COLO829 (cell line): ENCODE measurements at regions not wholly inside any gene's neighbourhood (a gene's known extent, or its start where the extent isn't known, plus 50 kb on each side); places are given as distances from the start of the nearest gene placed in this dataset.
A peak's percentile ranks its signal among the peaks of the same experiment; 100 is the strongest.
"Not testable (repeated sequence)": the region's sequence is repeated elsewhere in the genome, so short reads cannot be mapped to it uniquely, and the experiment has no call there.

Experiments
- DNase-seq: peaks from one replicate; pipeline ENCODE4 v3.0.0; 2012; ENCODE audit warnings: low spot score

DNA sequence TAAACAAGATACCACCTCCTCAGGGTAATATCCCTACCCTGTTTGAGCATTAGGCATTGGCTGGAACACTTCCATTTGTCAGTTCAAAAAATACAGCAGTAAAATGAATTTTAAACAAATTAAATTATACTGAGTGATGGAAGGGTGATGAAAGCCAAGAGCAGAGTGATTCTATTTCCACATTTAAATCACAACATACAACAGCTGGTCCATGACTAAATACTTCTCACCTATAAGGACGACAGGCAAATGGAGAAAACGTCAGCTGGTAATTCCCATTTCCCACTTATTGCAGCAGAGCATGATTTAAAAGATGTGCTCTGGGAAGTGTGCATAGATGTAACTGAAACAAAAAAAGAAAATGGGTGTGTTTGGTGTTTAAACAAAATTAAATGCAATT, 543.6 kb upstream of the DAB2 start:
- DNase-seq = no peak

DNA sequence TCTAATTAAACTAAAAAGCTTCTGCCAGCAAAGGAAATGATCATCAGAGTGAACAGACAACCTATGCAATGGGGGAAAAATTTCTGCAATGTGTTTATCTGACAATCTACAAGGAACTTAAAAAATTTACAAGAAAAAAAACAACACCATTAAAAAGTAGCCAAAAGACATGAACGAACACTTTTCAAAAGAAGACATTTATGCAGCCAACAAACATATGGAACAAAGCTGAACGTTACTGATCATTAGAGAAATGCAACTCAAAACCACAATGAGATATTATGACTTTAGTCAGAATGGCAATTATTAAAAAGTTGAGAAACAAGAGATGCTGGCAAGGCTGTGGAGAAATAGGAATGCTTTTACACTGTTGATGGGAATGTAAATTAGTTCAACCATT, 530.4 kb upstream of the DAB2 start:
- no peak for DNase-seq

DNA sequence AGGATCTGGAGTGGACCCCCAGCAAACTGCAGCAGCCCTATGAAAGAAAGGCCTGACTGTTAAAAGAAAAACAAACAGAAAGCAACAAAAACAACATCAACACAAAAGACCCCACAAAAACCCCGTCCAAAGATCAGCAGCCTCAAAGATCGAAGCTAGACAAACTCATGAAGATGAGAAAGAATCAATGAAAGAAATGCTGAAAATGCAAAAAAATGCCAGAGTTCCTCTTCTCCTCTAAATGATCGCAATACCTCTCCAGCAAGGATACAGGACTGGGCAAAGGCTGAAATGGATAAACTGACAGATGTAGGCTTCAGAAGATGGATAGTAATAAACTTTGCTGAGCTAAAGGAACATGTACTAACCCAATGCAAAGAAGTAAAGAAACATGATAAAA, 526.3 kb upstream of the DAB2 start:
- no peak for DNase-seq

DNA sequence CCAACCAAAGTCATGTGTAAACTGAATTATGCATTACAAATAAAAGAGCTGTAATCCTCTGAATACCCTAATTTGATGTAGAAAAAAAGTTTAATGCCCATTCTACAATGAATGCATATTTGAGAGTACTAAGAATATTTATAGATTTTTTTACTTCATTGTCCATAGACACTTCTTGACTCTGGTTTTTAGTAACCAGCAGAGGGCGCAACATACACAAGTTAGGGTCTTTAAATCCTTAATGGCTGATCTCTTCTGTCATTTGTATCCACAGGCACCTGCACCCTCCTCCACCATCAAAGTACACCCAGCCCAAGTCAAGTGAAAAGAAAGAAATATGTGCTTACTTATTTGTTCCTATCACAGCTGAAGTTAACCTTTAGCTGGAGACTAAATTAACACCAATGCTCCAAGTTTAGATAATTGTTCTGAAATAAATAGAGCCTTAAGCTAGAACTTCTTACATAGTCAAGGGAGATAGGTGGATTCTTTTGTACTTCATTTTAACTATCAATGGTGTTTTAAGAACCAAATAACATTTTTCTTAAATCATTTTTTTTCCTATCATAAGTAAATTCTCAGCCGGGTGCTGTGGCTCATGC, 524.2 kb upstream of the DAB2 start:
- DNase-seq = peak; percentile 24

DNA sequence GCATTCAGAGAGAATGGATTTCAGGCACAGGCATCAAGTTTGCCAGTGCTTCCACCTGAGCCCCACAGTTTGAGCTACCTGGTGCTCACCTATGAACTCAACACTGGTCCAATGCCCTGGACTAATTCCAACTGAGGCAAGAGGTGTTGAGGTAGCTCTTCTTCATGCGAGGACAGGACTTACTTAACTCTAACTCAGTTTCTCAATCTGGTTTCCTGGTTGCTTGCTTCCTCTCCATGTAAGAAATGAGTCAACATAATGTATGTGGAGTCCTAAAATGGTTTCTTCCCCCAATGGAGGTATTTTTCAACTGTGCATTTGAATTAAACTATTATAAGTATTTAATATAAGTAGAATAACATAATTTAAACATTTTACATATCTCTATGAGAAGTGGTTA, 523.6 kb upstream of the DAB2 start:
- DNase-seq = no peak

DNA sequence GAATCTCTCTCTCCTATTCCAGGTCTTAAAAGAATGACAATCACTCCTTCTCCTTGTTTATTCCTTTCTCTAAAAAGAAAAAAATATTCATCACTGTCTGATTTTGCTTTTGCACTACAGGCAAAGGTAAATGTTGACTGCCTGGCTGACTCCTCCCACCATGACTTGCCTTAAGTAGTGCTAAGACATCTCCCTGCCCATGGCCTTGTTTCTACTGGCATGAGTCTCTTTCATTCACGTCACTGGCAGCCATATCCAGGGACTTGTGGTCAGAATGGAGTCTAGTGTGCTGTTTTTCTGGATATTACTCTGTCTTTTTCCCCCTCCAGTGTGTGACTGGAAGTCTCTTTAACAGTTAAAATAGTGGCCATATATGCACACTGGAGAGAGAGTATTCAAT, 522.9 kb upstream of the DAB2 start:
- no peak for DNase-seq

DNA sequence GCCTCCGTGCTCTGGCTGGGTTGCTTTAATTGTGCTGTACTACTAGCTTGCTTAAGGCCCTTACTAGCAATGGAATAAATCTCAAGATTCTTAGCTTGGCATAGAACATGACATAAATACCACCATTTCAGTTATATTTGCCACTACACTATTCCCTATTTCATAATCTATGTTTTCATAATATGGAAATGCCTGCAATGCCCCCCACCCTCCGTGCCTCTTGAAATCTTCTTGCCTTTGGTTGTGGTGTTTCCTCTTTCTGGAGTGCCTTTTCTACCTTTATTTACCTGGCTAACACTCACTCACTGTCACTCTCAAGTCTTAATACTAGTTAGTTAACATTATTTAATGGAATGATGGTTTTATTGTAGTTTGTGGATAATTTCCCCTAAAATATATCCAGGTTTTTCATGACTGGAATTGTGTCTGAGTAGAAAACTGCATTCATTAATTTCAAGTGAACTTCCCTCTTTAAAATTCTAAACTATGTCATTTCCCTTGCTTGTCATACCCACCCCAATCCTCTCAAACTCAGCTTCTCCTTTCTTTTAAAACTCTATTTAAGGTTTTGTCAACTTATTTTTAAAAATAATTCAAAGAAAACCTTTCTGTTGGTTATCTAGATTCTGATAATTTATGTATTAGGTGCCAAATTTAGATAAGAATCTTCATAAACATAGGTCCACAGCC, 521.7 kb upstream of the DAB2 start:
- no peak for DNase-seq

DNA sequence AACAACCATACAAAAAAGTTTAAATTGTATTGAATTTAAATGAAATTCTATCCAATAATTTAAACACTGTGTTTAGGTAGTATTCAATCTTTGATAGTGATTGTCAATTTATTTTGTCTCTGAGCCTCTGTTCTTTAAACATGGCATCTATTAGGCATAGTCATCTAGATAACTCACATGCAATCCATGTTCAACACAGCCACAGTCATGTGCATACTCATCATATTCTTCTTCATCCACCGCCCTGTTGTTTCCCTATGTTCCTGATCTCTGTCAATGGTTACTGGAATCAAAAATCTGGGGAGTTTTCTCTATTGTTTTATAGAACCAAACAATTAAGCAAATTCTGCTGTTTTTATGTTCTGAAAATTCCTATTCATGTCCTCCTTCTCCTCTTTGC, 521.1 kb upstream of the DAB2 start:
- DNase-seq = no peak

DNA sequence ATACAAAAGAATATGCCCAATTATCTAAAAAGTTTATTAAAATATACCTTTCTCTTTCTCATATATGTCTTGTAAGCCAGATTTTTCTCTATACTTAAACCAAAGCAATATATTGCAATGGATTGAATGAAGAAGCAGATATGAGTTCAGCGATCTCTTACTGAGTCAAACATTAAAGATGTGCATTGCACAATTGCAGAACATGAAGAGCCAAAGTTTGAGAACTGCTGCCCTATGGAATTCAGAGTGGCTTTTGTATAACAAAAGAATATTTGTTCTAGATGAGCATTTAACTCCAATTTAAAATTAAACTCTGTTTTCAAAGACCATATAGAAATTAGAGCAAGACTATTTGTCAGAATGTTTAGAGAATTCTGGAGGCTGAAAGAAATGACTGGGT, 519.0 kb upstream of the DAB2 start:
- DNase-seq = no peak

DNA sequence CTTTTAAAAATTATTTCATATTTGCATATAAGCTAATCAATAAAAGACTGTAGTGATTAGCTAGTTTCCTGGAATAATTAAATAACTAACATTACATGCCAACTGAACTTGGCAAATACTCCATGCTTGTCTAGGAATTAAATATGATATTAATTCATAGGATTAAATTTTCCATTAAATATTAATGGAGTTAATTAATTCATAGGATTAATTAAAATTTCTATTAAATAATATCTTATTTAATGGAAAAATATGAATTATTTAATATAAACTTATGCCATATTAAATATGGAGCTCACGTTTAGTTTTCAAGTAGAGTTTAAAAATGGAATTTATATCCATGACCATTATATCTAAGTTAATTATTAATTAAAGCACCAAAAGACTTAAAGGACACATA, 517.8 kb upstream of the DAB2 start:
- DNase-seq = no peak

DNA sequence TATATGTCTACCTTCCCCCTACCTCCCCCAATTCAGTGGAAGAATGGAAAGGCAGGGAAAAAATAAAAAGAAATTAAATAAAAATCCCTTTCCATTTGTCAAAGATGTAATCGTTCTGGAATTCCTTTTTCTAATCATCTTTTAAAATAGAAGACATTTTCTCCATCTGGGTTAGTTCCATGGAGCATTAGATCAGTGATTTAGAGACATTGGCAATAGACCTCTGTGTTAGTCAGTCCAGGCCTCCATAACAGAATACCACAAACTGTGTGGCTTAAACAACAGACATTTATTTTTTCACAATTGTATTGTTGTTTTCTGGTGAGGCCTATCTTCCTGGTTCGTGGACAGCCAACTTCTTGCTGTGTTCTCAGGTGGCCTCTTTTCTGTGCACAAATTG, 516.6 kb upstream of the DAB2 start:
- DNase-seq = no peak

DNA sequence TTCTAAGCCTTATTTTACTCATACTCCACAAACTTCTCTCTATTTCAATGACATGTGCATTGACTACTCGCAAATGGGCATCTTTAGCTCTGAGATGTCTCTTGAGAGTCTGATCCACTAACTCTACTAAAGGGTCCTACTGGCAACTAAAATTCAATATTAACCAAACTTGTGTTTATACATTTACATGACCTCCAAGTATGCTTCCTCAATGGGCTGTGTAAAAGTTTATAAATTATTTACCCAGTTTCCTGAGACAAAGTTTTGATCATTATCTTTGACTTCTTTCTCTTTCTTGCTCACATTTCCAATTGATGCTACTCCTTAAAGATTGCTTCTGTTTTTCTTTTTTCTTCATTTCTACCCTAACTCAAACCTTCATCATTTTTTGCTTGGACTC, 510.1 kb upstream of the DAB2 start:
- no peak for DNase-seq

DNA sequence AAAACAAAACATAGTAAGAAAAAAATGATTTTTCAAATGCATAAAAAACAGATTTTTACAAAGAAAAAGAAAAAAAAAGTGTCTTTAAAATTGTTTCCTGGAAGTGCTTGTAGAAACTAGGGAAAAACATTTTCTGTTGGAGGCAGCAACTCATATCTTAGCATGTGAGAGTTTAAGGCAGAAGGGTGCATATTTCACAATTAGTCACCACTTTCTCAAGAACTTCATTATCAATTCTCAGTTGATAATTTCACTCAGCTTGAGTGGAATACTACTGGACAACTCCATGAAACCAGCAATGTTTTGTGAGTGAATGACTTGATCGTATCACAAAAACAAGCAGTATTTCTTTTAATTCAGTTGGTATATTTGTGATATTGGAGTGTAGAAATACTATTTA, 508.3 kb upstream of the DAB2 start:
- DNase-seq = no peak

DNA sequence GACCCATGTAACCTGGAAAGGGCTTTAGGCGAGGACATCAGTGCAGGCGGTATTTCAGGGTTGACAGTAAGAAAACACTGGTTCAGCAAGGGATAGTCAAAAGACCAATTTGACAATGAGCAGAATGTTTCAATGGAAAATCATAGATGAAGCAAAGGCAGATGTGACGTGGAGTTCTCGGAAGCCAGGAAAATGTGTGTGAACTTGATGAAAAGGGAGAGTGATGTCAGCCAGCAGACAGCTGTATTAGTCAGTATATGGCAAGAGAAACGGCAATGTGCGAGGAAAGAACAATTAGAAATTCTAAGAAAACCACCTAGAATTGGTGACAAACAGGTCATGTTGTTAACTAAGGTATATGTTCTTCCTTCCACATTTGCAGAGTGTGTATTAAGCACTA, 503.9 kb upstream of the DAB2 start:
- DNase-seq = no peak

DNA sequence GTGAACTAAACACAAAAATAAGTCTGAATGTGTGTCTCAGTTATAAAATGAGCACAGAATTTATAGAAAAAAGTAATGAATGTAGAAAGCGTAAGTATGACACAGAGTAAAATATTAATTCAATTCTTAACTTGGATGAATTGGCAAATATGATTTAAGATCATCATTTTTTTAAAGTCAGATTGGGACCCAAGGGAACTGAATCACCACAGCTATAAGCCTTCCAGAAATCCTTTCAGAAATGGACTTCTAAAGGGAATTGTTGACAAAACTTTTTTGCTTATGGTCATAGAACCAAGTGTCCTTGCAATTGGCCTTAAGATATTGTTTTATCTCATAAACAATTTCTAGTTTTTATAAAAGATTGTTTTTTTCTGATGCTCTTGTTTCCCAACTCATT, 495.1 kb upstream of the DAB2 start:
- no peak for DNase-seq

DNA sequence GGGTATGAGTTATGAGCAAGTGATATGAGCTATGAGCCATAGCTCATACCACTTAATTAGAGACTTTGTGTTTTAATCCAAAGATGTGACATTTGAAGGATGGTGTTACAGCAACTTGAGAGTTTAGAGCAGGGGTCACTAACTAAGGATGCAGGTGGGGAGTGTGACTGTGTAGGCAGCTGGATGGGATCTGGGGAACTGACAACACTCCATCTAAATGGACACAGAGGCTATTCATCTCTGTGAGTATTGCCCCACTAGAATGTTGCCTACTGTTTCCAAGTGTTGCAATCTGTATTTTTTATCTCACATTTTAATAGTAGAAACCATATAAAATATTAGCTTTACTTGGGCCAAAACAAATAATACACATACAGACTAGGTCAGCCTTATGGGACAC, 488.1 kb upstream of the DAB2 start:
- DNase-seq = no peak

DNA sequence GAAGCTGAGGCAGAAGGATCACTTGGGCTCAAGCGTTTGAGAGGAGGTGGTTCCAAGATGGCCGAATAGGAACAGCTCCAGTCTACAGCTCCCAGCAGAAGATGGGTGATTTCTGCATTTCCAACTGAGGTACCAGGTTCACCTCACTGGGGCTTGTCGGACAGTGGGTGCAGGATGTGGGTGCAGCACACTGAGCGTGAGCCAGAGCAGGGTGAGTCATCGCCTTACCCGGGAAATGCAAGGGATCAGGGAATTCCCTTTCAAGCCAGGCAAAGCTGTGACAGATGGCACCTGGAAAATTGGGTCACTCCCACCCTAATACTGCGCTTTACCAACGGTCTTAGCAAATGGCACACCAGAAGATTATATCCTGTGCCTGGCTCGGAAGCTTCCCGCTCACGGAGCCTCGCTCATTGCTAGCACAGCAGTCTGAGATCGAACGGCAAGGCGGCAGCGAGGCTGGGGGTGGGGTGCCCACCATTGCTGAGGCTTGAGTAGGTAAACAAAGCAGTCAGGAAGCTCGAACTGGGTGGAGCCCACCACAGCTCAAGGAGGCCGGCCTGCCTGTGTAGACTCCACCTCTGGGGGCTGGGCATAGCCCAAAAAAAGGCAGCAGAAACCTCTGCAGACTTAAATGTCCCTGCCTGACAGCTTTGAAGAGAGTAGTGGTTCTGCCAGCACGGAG, 482.6 kb upstream of the DAB2 start:
- DNase-seq = not testable (repeated sequence)

DNA sequence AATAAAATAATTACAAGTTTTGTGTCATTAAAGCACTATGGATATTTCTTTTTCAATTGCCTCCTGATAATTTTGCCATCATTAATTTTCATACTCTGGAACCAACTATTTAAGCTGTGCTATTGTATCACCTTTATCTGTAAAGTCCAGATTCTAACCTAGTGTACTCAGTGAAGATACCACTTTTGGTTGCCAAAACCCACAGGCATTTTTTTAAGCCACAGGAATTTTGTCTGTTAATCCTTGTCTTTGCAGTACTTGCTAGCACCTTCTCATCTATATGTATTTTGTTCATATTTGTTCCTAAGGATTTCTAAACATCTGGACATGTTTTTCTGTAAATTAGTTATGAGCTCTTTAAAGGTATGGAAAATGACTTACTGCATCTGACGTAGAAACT, 481.4 kb upstream of the DAB2 start:
- no peak for DNase-seq

DNA sequence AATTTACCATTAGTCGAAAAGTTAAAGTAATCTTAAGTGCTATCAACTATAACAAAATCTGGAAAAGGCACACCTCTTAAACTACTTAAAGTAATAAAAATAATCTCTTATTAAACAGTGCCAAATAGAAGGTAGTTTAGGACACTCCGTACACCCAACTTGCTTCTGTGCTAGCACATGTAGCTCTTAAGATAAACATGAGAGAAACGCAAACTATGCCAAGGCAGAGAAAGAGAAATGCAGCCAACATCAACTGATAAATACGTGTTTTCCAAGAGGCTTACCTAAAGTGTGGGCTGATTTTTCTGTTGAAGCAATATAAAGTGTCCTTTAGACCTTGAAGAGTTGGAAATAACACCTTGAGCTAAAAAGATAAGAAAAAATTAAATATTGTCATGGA, 480.6 kb upstream of the DAB2 start:
- DNase-seq = no peak

DNA sequence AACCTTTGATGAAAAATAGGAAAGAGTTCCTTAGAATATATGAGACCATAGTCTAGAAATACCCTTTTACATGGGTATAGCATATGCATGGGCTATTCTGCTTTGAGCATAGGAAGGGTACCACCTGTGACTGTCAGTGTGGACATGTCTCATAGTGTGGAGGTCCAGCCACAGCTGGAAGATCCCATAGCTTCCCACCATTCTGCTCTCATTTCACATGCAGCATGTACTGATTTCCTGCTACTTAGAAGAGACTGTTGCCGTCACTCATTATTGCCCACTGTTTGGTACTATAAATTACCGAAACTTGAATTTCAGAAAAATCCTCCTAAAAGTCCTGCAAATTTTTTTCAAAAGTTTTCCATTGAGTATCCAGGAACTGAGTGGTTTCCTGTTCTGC, 477.8 kb upstream of the DAB2 start:
- no peak for DNase-seq

DNA sequence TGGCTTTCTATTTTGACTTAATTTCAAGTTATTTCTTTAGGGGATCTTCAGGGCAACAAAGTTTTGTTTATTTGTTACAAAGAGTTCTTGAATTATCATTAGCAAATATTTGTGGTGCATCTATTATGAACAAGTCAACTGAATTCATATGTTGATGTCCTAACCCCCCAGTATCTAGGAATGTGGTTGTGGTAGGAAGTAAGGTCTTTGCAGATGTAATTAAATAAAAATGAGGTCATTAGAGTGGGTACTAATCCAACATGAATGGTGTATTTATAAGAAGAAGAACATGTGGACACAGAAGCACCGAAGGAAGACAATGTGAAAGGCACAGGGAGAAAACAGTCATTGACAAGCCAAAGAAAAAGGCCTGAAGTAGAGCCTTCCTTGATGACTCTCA, 474.0 kb upstream of the DAB2 start:
- DNase-seq = no peak

DNA sequence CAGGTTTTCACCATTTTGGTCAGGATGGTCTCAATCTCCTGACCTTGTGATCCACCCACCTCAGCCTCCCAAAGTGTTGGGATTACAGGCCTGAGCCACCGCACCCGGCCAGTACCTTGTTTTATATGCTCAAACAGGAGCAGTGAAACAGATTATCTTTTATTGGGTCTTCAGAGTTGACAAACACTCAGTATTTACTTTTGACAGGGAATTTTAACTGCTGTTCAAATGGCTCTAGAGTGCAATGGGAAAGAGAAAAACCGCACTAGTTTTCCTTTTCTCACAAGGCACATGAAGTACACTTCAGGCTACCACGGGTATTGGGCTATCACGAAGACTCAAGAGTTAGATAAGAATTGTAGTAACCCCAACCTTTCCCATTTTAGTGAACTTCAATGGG, 471.9 kb upstream of the DAB2 start:
- no peak for DNase-seq

DNA sequence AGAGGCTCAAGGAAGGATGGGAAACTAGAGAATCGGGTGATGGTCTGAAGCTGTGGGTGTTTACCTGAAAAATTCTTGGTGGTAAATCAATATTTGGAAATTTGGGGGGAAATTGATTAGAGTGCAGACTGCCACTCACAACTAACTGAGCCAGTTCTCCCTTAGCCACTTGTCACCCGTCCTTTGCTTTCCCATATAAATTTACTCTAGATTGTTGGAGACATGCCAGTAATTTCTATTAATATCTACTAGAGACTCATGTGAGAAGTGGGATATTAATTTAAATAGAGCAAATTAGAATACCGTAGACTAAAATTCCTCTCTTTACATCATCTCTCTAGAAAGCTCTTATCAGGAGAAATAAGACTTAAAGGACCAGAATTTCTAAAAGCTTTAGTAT, 471.3 kb upstream of the DAB2 start:
- no peak for DNase-seq

DNA sequence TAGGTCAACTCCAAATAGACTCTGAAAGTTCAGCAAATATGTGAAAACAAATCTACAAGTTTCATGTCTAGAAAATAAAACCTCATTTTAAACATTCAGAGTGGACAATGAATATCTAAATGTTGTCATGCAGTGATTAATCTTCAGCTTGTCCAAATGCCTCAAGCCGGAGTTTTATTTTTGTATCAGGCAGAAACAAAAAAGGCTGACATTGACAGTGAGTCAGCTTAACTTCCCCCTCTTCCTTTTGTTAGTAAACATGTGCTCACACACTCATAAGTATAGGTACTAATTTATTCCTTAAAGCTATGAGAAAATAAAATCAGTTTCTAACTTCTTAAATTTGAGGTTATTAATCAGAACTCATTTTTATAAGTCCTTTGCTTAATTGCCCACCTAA, 467.9 kb upstream of the DAB2 start:
- no peak for DNase-seq
